ENCODE measurements at regions not wholly inside any gene's neighbourhood (a gene's known extent, or its start where the extent isn't known, plus 50 kb on each side); places are given as distances from the start of the nearest gene placed in this dataset.
A peak's percentile ranks its signal among the peaks of the same experiment; 100 is the strongest.

DNA sequence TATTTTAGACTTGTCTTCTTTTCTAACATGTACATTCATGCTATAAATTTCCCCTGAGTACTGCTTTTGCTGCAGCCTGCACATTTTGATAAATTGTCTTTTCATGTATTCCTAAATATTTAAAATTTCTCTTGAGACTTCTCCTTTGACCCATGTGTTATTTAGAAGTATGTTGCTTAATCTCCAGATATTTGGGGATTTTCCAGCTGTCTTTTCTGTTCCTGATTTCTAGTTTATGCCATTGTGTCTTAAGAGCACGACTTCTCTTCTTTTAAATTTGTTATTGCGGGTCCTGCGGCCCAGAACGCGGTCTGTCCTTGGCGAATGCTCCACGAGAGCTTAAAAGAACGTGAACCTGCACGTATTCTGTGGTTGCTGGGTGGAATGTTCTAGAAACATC lies 136.4 kb downstream of the KIF26A start:
- DNase-seq, result no peak

GRCh38 chr14:104277416-104278213 lies 139.2 kb downstream of the KIF26A start:
- no peak for DNase-seq

GRCh38 chr14:104278214-104278534 lies 139.8 kb downstream of the KIF26A start:
- DNase-seq, result no peak

DNA sequence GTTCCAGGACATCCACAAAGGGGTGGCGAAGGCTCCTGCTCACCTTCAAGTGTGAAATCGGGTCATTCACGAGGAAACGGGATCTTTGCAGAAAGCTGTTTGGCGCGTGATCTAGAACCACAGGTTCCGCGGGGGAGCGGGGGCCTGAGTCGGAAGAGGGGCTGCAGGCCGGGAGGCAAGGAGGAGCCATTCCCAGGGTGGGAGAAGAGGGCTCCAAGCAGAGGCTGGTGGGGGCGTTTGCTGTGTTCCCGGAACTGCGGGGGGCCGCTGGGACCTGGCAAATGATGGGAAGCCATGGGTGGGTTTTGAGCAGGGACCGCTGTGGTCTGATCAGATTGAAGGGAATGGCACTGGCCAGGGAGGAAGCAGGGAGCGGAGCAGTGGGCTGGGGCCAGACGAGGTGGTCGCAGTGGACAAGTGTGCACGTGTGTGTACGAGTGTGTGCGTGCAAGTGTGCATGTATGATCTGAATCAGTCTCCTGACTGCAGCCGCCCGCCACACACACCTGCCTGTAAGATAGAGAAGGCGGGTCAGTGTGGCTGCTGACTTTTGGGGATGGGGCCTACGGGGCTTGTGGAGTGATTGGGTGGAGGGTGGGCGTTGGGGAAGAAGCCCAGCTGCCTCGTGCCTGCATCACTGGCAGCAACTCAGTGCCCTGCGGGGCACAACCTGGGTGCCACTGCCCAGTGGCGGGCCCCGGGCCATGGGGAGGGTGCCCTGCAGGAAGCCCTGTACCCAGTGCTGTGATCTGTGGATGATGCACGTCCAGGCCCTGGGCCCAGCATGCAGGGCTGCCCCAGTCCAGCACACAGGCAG lies 141.9 kb downstream of the KIF26A start:
- DNase-seq, result no peak

DNA sequence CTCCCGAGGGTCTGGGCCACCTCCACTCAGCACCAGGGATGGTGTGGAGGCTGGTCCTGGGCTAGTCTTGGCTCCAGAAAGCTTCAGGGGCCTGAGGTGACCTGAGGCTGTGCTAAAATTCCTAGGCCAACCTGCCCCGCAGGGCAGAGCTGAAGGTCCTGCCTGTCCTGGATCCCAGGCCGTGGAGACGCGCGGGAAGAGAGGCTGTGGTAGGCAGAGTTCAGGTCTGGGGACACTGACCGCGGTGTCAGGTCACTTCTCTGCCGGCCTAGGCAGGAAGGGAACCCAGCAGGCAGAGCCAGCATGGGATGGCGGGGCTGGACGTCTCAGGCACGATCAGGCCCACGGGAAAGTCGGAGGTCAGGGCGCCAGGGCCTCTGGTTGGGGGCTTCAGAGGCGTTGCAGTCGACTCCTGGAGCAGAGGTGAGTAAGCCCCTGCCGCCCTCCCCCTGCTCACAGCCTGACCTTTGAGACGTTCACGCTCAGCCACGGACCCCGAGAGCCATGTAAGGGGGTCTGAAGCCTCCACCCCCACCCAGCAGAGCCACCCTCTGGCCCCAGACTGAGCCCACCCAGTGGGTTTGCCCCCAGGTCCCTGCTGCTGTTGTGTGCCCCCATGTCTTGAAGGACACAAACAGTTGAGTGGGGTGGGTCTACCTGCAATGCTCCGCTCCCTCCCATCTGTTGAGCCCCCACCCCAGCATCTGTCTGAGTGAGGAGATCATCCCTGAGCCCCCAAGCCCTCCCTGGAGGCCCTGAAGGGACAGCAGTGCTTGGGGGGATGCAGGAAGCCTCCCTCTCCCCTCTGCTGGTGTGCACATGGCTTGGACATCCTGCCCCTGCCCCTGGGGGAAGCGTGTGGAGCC lies 142.7 kb downstream of the KIF26A start:
- no peak for DNase-seq

GRCh38 chr14:104281768-104282301 lies 143.4 kb downstream of the KIF26A start:
- DNase-seq, result no peak

DNA sequence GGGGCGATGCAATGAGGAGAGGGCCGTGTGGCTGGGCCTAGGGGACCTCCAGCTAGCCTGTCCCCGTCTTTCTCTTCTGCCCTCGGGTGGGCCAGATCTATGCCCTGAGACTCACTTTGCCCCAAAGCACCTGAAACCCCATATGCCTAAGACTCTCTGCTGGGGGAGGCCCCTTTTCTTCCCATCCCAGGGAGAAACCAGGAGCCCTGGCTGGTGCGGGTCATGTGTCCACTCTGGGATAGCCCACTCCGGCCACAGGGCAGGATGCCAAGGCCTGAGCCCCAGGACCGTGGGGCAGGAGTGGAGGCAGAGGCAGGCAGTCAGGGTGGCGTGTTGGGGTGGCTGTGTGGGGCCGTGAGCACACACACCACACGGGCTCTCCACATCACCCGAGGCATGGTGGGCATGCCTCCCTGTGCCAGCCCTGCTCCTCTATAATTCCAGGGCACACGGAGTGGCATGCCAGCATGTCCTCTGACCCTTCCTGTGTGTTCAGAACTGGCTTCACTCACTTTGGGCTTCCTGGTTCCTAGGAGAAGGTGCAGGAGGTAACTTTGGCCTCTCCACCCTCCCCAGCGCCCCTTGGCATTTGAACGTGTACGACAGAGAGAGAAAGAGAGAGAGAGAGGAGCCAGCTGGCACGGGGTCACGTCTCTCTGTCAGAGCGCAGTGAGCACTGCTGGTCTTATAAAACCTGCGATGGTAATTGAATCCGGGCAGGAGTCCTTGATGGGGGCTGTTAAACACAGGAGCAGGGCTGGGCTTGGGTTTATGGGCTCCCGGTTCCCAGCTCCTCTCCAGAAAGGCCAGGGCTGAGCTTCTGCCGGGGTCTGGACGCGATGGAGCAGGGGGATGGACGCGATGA lies 144.2 kb downstream of the KIF26A start:
- DNase-seq, result no peak

DNA sequence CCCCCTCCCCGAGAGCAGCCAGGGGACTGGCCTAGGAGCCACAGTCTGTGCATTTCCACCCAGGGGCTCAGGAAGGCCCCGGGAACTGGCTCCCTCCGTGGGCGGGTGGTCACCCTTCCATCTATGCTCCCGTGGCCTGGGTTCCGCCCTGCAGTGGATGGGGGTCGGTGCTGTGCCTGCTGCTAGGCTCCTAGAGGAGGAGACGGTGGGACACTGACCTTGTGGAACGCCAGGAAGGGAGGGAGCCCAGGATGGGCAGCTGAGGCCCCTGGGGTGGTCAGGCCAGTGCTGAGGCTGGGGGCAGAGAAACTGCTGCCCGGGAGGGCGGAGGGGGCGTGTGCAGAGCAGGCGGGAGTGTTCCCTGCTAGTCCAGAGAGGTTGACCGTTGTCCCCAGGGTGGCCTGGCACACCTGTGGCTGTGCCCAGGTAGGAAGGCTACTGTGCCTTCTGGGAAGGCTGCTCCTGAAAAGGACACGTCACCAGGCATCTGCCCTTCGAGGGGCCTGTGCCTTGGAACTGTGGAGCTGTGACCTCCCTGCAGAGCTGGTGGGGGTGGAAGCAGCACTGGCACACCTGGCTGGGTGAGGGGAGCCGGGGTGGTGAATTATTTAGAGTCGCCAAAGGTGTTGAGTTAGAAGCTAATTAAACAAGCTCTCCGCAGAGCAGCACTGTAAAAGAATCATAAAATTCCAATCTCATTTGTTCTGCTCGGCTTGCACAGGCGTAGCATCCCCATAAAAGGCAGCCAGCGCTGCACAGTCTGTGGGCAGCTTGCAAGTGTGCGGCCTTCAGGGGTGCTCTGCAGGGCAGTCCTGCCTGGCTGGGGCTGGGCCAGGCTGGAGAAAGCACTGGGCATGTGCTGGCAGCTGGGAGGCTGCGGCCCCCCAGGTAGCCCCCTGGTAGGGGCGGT lies 145.1 kb downstream of the KIF26A start:
- peak; percentile 46 for DNase-seq

DNA sequence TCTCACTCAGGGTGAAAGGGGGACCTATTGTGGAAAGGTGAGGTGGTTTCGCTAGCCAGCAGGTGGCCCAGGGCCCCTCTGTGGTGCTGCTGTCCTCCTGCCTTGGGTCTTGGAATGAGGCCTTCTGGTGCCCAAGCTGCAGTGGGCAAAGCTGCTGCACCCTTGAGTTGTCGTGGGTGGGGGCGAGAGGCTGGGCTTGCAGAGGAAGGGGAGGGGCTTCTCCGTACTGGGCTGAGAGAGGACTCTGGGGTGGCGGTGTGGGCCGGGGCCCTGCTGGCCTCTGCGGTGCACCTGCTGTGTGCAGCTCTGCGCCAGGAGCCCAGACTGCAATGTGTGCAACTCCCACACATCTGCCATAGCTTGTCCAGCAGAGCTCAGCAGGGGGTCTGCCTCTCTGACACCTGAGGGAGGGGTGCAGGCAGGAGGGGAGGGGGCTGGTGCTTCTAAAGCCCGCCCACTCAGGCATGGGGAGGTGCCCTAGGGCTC lies 145.8 kb downstream of the KIF26A start:
- DNase-seq, result no peak

DNA sequence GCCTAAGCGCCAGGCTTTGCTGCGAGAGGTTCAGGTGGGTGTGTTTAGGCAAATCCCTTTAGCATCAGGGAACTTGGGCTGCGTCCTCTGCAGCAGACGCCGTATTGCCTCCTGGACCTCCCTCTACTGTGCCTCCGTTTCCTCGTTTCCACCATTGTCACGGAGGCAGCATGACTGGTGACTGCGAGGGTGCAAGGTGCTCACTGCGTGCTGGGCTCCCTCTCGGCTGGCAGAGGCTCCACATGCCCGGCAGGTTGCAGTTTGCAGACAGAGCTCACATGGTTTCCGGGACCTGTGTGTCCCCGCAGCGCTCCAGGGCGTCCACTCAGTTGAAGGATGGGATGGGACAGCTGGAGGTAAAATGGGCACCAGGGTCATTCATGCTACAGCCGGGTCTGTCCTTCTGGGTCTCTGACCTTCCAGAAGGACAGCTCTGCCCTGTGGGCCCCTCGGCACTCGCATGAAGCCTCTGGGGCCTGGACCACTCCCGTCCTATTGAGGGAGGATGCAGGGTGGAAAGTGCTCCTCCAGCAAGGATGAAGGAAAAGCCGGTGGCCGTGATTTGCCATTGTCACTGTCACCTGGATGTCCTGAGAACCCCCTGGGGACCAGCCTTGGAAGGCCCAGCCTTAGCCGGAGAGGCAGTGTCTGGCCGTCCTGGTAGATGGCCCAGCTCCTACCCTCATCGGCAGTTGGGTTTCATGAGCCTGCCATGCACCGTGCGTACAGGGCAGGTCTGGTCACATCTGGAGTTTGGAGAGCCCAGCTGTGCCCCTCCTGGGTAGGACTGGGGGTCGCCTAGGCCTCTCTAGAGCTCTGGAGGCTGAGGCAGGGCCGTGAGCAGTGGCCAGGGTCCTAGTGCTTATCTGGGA lies 146.5 kb downstream of the KIF26A start:
- no peak for DNase-seq

DNA sequence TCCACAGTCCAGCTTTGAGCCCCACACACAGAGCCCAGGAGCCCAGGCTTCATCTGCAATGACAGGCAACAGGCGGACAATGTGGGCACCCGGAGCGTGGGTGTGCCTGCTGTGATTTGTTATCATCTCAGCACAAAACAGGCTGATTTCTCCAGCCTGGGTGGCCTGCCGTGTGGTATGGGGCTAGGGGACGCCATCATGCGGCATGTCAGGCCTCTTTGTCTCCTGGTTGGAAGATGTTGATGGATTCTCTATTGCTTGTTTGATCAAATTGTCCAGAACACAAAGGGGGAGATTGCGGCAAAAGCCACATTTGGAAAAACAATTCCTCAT lies 147.1 kb downstream of the KIF26A start:
- DNase-seq, result no peak

DNA sequence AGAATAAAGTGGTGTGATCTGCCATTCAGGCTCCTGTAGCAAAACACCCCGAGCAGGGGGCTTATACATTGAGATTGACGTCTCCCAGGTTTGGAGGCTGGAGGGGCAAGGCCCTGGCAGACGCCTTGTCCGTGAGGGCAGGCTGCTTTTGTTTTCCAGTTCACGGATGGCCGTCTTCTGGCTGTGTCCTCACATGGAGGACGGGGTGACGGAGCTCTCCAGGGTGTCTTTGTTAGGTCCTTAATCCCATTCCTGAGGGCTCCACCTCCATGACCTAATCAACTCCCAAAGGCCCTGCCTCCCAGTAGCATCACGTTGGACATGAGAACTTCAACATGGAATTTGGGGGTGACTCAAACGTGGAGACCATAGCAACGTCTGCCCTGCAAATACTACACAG lies 147.7 kb downstream of the KIF26A start:
- DNase-seq, result no peak

DNA sequence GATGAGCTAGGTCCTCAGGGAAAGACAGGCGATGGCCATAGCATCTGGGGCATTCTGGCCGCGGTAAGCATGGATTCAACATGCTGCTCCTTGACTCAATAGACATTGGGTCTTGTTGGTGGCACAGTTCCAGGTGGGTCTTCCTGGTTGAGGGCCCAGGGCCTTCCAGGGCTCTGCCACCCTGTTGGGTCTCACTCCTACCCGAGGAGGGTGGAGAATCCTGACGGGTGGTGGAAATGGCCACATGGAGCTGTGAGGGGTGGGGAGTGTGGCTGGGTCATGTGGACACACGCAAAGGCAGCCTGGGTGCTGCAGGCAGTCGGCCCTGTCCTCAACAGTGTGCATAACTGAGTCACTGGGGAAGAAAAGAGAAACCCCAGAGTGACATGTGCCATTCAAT lies 148.1 kb downstream of the KIF26A start:
- DNase-seq, result no peak

GRCh38 chr14:104287301-104288009 lies 149.1 kb downstream of the KIF26A start:
- DNase-seq, result no peak

DNA sequence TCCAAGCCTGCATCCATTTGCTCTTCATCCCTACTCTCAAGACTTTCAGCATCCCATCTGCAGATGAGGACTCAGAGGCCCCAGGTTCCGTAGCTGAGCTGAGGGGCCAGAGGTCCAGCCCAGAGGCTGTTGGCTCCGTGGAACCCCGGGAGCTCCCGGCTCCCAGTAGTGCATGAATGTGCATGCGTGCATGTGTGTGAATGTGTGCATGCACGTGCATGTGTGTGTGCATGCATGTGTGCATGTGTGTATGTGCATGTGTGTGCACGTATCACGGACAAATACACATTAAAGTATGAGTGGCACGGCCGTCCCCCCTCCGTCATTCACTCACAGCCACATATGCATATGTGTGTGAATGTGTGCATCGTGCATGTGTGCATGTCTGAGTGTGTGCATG lies 149.9 kb downstream of the KIF26A start:
- no peak for DNase-seq

- no peak for DNase-seq
These were observed 151.1 kb downstream of the KIF26A start for GRCh38 chr14:104289507-104289906.

DNA sequence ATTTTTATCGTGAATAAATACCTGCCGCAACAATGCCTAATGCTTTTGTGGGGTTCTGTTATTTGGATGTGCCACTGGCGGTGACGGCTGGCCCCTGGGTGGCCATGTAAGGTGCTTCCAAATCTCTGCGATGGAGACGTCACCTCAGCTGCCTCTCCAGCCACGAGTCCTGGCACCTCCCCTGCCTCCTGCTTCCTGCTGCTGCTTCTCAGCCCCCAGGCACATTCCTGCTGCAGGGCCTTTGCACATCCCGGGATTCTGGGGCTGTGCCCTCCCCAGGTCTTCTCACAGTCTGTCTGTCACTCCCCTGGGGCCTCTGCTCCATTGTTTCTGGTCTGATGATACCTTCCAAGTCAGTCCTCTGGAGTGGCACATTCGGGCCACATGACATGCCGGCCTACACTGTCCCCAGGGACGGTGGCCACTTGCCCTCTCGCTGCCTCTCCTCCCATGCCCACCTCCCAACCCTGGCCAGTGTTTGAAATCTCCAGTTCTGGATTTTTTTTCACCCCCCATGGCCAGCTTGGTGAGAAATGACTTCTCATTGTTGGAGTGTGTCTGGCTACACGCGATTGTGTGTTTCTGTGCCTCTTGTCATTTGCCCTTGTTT lies 151.8 kb downstream of the KIF26A start:
- DNase-seq, result no peak

DNA sequence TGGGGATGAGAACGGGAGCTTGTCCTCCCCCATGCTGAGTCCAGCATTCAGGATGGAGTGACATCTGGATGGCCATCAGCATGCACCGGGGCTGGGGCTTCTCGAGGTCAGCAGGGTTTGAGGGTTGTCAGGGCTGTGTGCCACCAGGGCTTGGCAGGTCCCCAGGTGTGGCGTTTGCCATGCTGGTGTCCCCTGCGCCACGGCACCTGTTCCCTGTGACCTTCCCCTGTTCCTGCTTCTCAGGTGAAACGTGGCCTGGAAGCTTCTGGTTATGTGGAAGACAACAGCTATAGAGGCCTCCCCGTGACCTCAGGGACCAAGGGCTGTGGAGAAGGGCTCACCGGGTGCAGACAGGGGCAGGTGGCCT lies 152.4 kb downstream of the KIF26A start:
- DNase-seq, result no peak

Data from renal pelvis (tissue), 1 donor.